ENCODE measurements at regions not wholly inside any gene's neighbourhood (a gene's known extent, or its start where the extent isn't known, plus 50 kb on each side); places are given as distances from the start of the nearest gene placed in this dataset.

DNA sequence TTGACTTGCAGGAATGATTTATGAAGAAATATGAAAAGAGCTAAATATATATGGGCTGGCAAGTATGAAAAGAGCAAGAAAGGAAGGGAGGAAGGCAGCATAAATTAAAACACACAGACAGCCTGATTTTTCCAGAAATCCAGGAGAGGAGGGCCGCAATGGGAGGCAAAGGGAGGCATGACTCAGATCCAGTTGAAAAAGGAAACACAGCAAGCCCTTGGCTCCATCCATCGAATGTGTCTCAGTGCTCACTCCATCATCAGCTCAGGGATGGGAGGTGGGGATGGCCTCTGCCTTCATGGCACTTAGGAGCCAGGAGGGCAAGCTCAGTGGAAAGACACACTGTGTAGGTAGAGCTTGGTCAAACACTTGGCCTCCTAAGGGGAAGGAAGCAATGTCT is 75.7 kb upstream of the PDZD8 start:
- no peaks in the 10 kb centered on the region for H3K36me3 Mint-ChIP-seq (ENCODE audit: low read depth)
- no peak for ATAC-seq
- H3K4me3 Mint-ChIP-seq, result no peak overlapping the region
- no peaks in the 10 kb centered on the region for H3K4me1 Mint-ChIP-seq
- no peak for DNase-seq
- H3K27me3 Mint-ChIP-seq, result peaks cover 10% of the 10 kb centered on the region
- no peak overlapping the region for H3K27ac Mint-ChIP-seq
- H3K9me3 ChIP-seq (ENCODE audit: control insufficient read depth, low read length, poor library complexity, severe bottlenecking), result no peaks in the 10 kb centered on the region

GRCh38 chr10:117449636-117450035 is 74.4 kb upstream of the PDZD8 start:
- Mint-ChIP-seq H3K27ac (no peak overlapping the region), H3K27me3 (no peaks in the 10 kb centered on the region), H3K36me3 (ENCODE audit: low read depth) (no peaks in the 10 kb centered on the region), H3K4me3 (no peak overlapping the region), H3K4me1 (no peaks in the 10 kb centered on the region)
- no peaks in the 10 kb centered on the region for H3K9me3 ChIP-seq (ENCODE audit: control insufficient read depth, low read length, poor library complexity, severe bottlenecking)
- no peak for ATAC-seq
- no peak for DNase-seq

- Mint-ChIP-seq H3K27me3 (no peaks in the 10 kb centered on the region), H3K4me3 (no peak overlapping the region), H3K4me1 (no peaks in the 10 kb centered on the region), H3K27ac (no peak overlapping the region), H3K36me3 (ENCODE audit: low read depth) (no peaks in the 10 kb centered on the region)
- DNase-seq (no peak), ATAC-seq (no peak)
- no peaks in the 10 kb centered on the region for H3K9me3 ChIP-seq (ENCODE audit: control insufficient read depth, low read length, poor library complexity, severe bottlenecking)
Measured at GRCh38 chr10:117448802-117449201, 73.6 kb upstream of the PDZD8 start.

GRCh38 chr10:117445992-117446391 is 70.8 kb upstream of the PDZD8 start:
- Mint-ChIP-seq H3K4me1 (no peaks in the 10 kb centered on the region), H3K4me3 (no peak overlapping the region), H3K27me3 (peaks cover 6% of the 10 kb centered on the region), H3K27ac (no peak overlapping the region), H3K36me3 (ENCODE audit: low read depth) (no peaks in the 10 kb centered on the region)
- no peak for ATAC-seq
- no peak for DNase-seq
- H3K9me3 ChIP-seq (ENCODE audit: control insufficient read depth, low read length, poor library complexity, severe bottlenecking), result no peaks in the 10 kb centered on the region

GRCh38 chr10:117444497-117445040 is 69.3 kb upstream of the PDZD8 start:
- Mint-ChIP-seq H3K4me3 (no peak overlapping the region), H3K27ac (no peak overlapping the region), H3K27me3 (peaks cover 16% of the 10 kb centered on the region), H3K4me1 (no peaks in the 10 kb centered on the region), H3K36me3 (ENCODE audit: low read depth) (no peaks in the 10 kb centered on the region)
- ATAC-seq, result no peak
- no peaks in the 10 kb centered on the region for H3K9me3 ChIP-seq (ENCODE audit: control insufficient read depth, low read length, poor library complexity, severe bottlenecking)
- DNase-seq, result no peak

DNA sequence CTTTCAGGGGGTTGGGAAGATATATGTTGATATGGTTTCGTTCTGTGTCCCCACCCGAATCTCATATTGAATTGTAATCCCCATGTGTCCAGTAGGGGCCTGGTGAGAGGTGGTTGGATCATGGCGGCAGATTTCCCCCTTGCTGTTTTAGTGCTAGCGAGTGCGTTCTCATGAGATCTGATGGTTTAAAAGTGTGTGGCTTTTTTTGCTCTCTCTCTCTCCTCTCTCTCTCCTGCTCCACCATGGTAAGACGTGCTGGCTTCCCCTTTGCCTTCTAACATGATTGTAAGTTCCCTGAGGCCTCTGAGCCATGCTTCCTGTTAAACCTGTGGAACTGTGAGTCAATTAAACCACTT is 68.4 kb upstream of the PDZD8 start:
- Mint-ChIP-seq H3K4me1 (no peaks in the 10 kb centered on the region), H3K27me3 (peaks cover 22% of the 10 kb centered on the region), H3K36me3 (ENCODE audit: low read depth) (no peaks in the 10 kb centered on the region), H3K27ac (no peak overlapping the region), H3K4me3 (no peak overlapping the region)
- DNase-seq (no peak), ATAC-seq (no peak)
- no peaks in the 10 kb centered on the region for H3K9me3 ChIP-seq (ENCODE audit: control insufficient read depth, low read length, poor library complexity, severe bottlenecking)

GRCh38 chr10:117442944-117443685 is 67.9 kb upstream of the PDZD8 start:
- Mint-ChIP-seq H3K36me3 (ENCODE audit: low read depth) (no peaks in the 10 kb centered on the region), H3K27ac (no peak overlapping the region), H3K4me3 (no peak overlapping the region), H3K27me3 (peaks cover 22% of the 10 kb centered on the region), H3K4me1 (no peaks in the 10 kb centered on the region)
- H3K9me3 ChIP-seq (ENCODE audit: control insufficient read depth, low read length, poor library complexity, severe bottlenecking), result no peaks in the 10 kb centered on the region
- peak; percentile 19 to 26 (median 23) for DNase-seq
- ATAC-seq, result peak; percentile 59

- H3K4me3 Mint-ChIP-seq, result no peak overlapping the region
- H3K36me3 Mint-ChIP-seq (ENCODE audit: low read depth), result no peaks in the 10 kb centered on the region
- H3K4me1 Mint-ChIP-seq, result no peaks in the 10 kb centered on the region
- no peaks in the 10 kb centered on the region for H3K9me3 ChIP-seq (ENCODE audit: control insufficient read depth, low read length, poor library complexity, severe bottlenecking)
- DNase-seq (no peak), ATAC-seq (no peak)
- H3K27ac Mint-ChIP-seq, result no peak overlapping the region
- peaks cover 22% of the 10 kb centered on the region for H3K27me3 Mint-ChIP-seq
Measured at GRCh38 chr10:117442521-117442920, 67.3 kb upstream of the PDZD8 start.

DNA sequence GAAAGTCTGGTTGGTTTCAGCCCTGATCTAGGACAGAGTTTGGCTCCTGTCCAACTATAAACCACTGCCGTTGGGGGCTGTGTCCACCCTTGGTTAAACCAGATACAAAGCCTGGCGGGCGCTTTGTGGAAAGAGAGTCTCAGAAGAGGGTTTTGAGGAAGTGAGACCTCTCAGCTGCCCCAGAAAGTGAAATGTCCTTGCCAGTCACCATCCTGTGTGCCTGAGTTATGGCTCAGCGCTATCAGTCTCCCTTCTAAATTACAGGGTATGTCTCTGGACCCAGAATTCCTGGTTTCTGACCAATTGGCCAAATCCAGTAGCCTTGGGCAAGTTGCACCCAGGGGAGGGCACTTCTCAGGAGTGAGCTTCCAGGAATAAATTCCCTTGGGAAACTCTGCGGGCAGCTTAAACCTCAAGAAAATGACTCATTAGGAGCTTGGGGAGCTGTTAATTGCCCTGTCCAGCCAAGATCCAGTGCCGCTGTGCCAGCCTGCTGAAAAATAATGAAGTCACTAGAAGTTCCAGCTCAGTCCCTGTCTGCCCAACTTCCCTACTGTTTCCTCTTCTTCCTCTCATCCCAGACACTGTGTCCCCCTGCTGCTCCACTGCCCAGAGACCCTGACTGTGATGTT is 66.7 kb upstream of the PDZD8 start:
- ATAC-seq (no peak), DNase-seq (no peak)
- no peaks in the 10 kb centered on the region for H3K9me3 ChIP-seq (ENCODE audit: control insufficient read depth, low read length, poor library complexity, severe bottlenecking)
- H3K27me3 Mint-ChIP-seq, result peaks cover 23% of the 10 kb centered on the region
- H3K4me3 Mint-ChIP-seq, result no peak overlapping the region
- no peaks in the 10 kb centered on the region for H3K4me1 Mint-ChIP-seq
- no peak overlapping the region for H3K27ac Mint-ChIP-seq
- no peaks in the 10 kb centered on the region for H3K36me3 Mint-ChIP-seq (ENCODE audit: low read depth)

- no peak for ATAC-seq
- Mint-ChIP-seq H3K27ac (no peak overlapping the region), H3K36me3 (ENCODE audit: low read depth) (no peaks in the 10 kb centered on the region)
Measured at GRCh38 chr10:117441361-117441760, 66.1 kb upstream of the PDZD8 start.

DNA sequence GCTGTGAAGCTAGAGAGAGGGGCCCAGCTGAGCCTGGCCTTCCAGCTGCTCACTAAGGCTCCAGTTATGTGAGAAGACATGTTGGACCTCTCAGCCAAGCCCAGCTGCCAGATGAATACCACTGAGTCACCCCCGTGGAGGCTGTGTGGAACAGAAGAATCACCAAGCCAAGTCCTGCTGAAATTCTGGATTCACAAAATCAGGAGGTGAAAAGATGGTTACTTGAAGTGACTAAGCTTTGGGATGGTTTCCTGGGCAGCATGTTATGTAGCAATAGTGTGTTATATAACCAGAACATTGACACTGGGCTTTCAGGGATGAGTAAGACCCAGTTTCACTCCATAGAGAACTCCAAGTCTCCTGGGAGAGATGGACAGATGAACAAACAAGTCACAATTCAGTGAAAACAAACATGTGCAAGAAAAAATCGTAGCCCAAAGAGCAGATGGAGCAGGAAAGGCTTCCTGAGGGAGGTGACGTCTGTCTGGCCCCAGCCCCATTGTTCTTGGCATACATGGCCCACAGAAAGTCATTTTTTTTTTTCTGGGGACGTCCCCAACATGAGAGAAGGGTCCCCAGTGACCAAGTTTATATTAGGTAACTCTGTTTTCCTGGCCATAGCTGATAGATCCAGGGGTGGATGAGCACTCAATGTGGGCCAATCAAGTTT is 64.1 kb upstream of the PDZD8 start:
- DNase-seq (no peak), ATAC-seq (no peak)
- Mint-ChIP-seq H3K4me3 (no peak overlapping the region), H3K36me3 (ENCODE audit: low read depth) (no peaks in the 10 kb centered on the region), H3K4me1 (no peaks in the 10 kb centered on the region), H3K27ac (no peak overlapping the region), H3K27me3 (peaks cover 39% of the 10 kb centered on the region)
- H3K9me3 ChIP-seq (ENCODE audit: control insufficient read depth, low read length, poor library complexity, severe bottlenecking), result no peaks in the 10 kb centered on the region

More at GRCh38 chr10:117441361-117441760, 66.1 kb upstream of the PDZD8 start:
- no peak for DNase-seq
- H3K27me3 Mint-ChIP-seq, result peaks cover 28% of the 10 kb centered on the region
- no peak overlapping the region for H3K4me3 Mint-ChIP-seq
- H3K9me3 ChIP-seq (ENCODE audit: control insufficient read depth, low read length, poor library complexity, severe bottlenecking), result no peaks in the 10 kb centered on the region
- H3K4me1 Mint-ChIP-seq, result no peaks in the 10 kb centered on the region

- H3K9me3 ChIP-seq (ENCODE audit: control insufficient read depth, low read length, poor library complexity, severe bottlenecking), result no peaks in the 10 kb centered on the region
- Mint-ChIP-seq H3K4me3 (no peak overlapping the region), H3K27ac (no peak overlapping the region), H3K4me1 (no peaks in the 10 kb centered on the region), H3K36me3 (ENCODE audit: low read depth) (no peaks in the 10 kb centered on the region), H3K27me3 (peaks cover 44% of the 10 kb centered on the region)
- no peak for DNase-seq
- no peak for ATAC-seq
Measured at GRCh38 chr10:117432866-117433265, 57.6 kb upstream of the PDZD8 start.

DNA sequence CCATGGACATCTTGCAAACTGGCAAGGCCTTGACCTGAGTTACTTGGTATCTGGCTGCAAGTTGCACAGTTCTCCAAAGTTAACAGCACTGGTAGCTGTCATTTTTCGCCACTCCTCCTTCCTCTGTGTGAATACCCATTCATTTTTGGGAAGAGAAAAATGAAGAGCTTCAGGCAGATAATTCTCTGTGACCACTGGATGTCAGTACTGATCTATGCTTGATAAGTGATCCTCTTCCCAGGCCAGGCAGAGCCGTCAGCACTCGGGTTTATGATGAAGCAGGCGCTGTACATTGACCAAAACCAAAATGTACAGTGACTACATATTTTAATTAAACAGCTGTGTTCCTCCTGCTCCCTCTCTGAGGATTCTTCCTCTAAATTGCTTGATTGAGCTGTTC is 55.9 kb upstream of the PDZD8 start:
- no peaks in the 10 kb centered on the region for H3K9me3 ChIP-seq (ENCODE audit: control insufficient read depth, low read length, poor library complexity, severe bottlenecking)
- Mint-ChIP-seq H3K4me3 (no peak overlapping the region), H3K27ac (no peak overlapping the region), H3K27me3 (peaks cover 35% of the 10 kb centered on the region), H3K4me1 (no peaks in the 10 kb centered on the region), H3K36me3 (ENCODE audit: low read depth) (no peaks in the 10 kb centered on the region)
- ATAC-seq (no peak), DNase-seq (no peak)
